HG02678 (cell line): ENCODE measurements at regions not wholly inside any gene's neighbourhood (a gene's known extent, or its start where the extent isn't known, plus 50 kb on each side); places are given as distances from the start of the nearest gene placed in this dataset.
"Not testable (repeated sequence)": the region's sequence is repeated elsewhere in the genome, so short reads cannot be mapped to it uniquely, and the experiment has no call there.

Experiments used
- ATAC-seq: cut with Tn5 transposase; IDR thresholded peaks from one replicate; pipeline ENCODE4 v1.9.1; 2021; ENCODE audit warnings: mild to moderate bottlenecking, moderate library complexity; ENCODE audit not compliant: unreplicated experiment

- no peak for ATAC-seq
These were observed 57.8 kb downstream of the OR2B2 start for GRCh38 chr6:27854421-27854820.

DNA sequence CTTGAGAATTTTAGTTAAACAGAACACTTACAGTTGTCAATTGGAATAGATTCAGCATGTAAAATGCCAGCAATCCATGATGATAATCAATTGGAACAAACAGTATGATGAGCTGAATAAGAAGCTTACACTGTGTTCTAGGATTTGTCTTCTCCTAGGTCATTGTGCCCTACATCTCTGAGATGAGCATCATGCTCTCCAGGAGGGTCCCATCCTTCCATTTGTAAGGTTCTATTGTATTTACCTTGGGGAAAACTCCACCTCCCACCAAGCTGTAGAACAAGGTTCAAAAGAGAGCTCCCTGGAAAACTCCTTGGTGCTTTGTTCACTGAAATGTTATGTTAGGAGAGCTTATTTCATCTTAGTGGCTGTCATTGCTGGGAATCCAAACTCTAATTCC is 60.8 kb downstream of the OR2B2 start:
- ATAC-seq = no peak

GRCh38 chr6:27849001-27849400 is 63.2 kb downstream of the OR2B2 start:
- ATAC-seq = not testable (repeated sequence)

DNA sequence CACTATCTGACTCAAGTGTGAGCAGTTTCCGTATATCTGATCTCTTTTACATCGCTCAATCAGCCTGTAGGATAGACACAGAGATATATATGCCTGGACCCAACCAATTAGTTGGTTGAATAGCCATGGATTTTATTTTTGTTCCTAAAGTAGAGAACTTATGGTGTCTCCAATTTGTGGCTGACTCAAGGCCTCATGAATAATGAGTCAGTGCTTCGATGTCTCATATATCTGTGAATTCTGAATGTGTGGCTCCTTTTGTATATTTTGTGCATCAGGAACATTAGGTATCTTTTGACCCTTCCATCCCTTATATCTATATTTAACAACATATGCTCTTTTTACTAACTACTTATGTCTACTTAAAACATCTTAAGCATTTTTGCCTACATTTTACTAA is 64.5 kb downstream of the OR2B2 start:
- ATAC-seq = no peak

DNA sequence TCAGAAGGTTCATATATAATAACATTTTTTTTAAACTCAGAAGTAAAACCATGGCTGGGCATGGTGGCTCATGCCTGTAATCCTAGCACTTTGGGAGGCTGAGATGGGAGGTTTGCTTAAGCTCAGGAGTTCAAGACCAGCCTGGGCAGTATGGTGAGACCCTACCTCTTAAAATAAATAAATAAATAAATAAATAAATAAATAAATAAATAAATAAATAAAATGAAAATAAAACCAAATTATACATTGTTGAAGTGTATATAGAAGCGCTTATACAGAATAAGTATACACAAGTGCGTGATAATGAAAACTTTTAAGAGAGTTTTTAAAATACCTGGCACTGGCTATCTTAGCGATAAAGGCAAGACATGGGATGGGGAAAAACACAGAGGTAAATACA is 71.6 kb downstream of the OR2B2 start:
- no peak for ATAC-seq

DNA sequence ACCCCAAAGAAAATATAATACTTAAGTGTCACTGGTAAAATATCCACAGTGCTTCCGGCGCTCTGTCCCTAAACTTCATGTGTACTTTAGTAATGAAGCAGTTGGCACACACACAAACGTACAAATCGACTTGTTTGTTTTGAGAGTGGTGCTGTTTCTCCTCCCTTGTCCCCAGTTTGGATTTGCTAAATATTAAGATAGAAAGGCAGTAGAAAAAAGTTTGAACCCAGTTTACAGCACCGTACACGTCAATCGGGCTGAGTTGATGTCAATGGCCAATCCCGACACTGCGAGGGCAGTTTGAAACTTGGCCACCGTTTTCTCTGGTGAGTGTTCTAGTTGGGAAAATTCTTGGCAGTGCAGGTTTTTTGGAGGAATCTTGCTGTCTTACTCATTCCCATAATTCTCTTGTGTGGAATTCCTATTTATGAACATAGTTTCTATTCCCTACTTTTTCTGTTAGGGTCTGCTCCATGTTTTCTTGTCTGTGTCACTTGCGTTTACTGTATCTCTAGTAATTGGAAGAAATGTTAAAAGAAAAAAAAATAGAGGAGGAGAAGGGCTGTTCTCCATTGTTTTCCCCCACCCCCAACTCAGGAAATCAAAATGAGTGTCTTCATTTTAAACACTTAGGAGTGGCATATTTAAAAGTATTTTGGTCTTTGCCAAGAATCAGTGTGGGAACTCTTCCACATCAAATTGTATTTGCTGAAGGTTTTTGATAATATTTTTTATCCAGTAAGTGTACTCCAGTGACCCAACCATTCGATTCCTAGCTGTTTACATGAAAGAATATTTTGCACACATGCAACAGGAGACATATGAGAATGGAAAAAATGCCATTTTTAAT is 72.3 kb downstream of the OR2B2 start:
- no peak for ATAC-seq

- ATAC-seq = no peak
These were observed 73.1 kb downstream of the OR2B2 start for GRCh38 chr6:27838945-27839625.

GRCh38 chr6:27838058-27838944 is 73.9 kb downstream of the OR2B2 start:
- peak; percentile 80 for ATAC-seq

DNA sequence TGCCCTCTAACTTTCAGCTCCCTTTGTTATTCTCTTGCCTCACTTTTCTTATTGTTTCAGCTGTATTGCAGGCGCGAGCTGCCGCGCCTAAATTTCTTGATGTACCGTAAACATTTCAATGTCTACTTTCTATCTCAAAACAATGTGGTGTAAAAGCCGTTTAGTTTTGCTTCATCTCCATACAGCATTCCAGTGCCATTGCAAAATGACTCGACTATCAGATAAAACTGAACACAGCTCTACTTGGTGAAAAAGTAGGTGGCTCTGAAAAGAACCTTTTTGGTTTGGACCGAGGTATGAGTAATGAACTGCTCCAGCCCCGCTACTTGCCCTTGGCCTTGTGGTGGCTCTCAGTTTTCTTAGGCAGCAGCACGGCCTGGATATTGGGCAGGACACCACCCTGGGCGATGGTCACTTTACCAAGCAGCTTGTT is 74.6 kb downstream of the OR2B2 start:
- peak; percentile 3 for ATAC-seq

- peak; percentile 35 for ATAC-seq
These were observed 75.2 kb downstream of the OR2B2 start for GRCh38 chr6:27836783-27837624.

GRCh38 chr6:27836141-27836782 is 75.9 kb downstream of the OR2B2 start:
- no peak for ATAC-seq

GRCh38 chr6:27834879-27835549 is 77.2 kb downstream of the OR2B2 start:
- no peak for ATAC-seq

- no peak for ATAC-seq
These were observed 77.8 kb downstream of the OR2B2 start for GRCh38 chr6:27834384-27834783.

DNA sequence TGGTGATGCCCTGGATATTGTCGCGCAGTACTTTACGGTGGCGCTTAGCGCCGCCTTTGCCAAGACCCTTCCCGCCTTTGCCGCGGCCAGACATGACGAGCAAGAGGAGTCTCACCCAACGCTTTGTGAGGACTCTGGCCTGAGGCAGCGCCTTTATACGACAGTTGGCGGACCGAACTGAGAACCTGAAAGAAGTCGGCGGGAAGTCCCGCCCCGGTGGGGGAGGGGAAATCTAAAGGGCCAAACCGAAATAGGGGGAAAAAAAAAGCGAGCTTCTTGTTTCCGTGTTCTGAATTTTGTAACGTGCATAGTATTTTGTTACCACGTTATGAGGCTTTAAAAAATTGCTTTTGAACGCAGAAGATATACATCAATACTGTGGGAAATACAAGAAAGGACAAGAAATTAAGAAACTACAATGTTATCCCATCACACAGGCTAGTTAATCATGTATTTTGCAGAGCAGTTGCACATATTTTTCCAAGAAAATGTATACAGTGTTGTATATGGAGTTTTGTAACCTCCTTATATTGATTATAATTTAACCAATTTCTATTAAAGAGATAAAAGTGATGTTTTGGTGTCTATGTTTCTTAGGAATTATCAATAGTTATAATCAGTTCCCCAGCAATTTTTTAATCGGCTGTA is 80.6 kb downstream of the OR2B2 start:
- peak; percentile 79 for ATAC-seq

DNA sequence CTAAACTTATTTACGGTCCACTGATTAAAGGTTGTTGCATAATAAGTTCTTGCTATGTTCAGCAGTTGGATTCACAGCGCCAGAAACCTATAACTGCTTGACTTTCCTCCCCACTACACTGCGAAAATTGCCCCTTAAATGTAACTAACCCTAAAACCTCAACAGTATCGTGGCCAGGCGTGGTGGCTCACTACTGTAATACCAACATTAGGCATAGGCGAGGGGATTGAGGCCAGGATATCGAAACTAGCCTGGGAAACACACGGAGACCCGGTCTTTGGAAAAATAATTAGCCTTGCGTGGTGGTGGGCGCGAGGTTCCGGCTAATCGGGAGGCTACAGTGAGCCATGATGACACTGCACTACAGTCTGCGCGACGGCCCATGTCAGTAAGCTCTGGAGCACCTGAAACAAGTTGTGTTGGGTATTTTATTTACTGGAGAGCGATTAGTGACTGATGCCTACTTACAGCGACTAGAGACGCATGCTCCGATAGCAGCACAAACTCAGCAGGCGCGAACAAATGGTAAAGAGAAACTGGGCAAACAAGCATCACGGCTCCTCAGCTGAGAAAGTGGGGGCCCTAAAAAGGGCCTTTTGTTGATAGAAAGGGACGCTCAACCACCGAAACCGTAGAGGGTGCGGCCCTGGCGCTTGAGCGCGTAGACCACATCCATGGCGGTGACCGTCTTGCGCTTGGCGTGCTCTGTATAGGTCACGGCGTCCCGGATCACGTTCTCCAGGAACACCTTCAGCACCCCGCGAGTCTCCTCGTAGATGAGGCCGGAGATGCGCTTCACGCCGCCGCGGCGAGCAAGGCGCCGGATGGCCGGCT is 81.4 kb downstream of the OR2B2 start:
- peak; percentile 70 for ATAC-seq

DNA sequence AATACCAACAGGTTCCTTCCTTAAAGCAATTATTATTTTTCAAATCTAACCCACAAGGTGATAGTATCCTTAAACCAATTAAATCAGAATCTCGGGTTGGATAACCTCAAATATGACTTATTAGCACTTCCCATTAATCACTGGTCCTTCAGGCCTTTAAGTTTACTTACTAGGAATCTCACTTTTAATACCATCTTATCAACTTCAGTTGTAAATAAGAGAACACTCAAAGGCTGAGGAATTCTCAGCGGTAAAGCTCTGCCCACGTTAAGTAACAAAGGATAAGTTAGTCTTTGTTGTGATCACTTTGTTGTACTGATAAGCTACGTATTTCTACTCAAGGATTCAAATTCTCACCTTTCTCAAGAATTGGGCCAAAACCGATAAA is 82.0 kb downstream of the OR2B2 start:
- no peak for ATAC-seq

DNA sequence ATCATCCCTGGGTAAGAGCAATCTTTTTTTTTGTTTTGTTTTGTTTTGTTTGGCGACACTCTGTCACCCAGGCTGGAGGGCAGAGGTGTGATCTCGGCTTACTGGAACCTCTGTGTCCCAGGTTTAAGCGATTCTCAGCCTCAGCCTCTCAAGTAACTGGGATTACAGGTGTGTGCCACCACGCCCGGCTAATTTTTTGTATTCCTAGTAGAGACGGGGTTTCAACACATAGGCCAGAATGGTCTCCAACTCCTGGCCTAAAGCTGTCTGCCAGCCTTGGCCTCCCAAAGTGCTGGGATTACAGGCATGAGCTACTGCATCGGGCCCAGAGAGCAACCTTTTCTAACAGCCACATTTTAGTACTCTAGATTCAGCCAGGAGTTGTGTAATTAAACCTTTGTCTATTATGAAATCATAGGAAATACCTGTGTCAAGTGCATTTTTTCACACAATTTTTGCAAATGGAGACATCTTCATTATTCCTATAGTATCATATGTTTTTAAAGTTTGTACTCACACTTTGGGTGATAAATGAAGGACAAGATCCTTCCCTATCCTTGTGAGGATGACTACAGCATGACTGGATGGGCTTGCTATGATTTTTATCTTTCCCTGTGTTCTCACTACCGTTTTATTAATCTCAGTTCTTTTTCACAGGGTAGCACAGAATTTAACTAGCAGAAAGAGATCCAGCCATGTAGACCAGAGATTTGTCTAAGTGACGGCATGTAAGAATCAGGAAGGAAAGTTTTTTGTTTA is 82.6 kb downstream of the OR2B2 start:
- ATAC-seq = no peak
